Fibroblast of lung (primary cell): ENCODE measurements at regions not wholly inside any gene's neighbourhood (a gene's known extent, or its start where the extent isn't known, plus 50 kb on each side); places are given as distances from the start of the nearest gene placed in this dataset.

Experiments
- EZH2 ChIP-seq: IDR thresholded peaks from 2 replicates; pipeline ENCODE4 v1.5.1; 2012; ENCODE audit warnings: low read length, control low read depth, mild to moderate bottlenecking; ENCODE audit errors: missing control alignments
- TF ChIP-seq, protein P1 (sequence below), 2 donors: IDR thresholded peaks in 1 of 2; conservative IDR thresholded peaks in 1 of 2; 1 replicate in 1 of 2; 2 replicates in 1 of 2; pipeline ENCODE4 v1.5.1; 2011 to 2012; ENCODE audit warnings: low read length in 2 of 2, control low read depth in 1 of 2, inconsistent platforms in 1 of 2, low read depth in 1 of 2, mild to moderate bottlenecking in 1 of 2

DNA sequence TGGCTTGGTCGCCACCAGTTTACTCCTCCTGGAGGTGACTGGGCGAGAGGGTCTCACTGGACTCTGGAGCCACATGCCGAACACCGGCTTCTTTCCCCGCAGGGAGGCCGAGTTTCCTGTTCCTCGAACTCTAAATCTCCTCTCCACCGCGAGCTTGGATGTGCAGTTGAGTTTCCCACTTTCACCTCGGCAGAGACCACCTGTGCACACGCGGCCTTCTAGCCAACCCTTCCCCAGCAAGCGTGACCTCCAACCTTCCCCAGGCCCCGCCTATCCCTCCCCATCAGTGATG, 380.1 kb downstream of the IRX2 start:
- no peak for TF ChIP-seq EZH2
- TF ChIP-seq, protein P1, sequence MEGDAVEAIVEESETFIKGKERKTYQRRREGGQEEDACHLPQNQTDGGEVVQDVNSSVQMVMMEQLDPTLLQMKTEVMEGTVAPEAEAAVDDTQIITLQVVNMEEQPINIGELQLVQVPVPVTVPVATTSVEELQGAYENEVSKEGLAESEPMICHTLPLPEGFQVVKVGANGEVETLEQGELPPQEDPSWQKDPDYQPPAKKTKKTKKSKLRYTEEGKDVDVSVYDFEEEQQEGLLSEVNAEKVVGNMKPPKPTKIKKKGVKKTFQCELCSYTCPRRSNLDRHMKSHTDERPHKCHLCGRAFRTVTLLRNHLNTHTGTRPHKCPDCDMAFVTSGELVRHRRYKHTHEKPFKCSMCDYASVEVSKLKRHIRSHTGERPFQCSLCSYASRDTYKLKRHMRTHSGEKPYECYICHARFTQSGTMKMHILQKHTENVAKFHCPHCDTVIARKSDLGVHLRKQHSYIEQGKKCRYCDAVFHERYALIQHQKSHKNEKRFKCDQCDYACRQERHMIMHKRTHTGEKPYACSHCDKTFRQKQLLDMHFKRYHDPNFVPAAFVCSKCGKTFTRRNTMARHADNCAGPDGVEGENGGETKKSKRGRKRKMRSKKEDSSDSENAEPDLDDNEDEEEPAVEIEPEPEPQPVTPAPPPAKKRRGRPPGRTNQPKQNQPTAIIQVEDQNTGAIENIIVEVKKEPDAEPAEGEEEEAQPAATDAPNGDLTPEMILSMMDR (conservative IDR thresholded peaks at IDR 0.05 in 1 of 2, IDR thresholded peaks at IDR 0.05 in 1 of 2; ENCODE audit: low read depth in 1 of 2, low read length in 2 of 2): no peak
